Neural progenitor cell (in vitro differentiated cells): ENCODE measurements at regions not wholly inside any gene's neighbourhood (a gene's known extent, or its start where the extent isn't known, plus 50 kb on each side); places are given as distances from the start of the nearest gene placed in this dataset.

ENCODE experiments used
- DNase-seq: peaks from one replicate; pipeline ENCODE4 v3.0.0-alpha.2; 2016; ENCODE audit warnings: low spot score
- H2AFZ ChIP-seq: fragments of 200-600 bp; sonication (generic); replicated peaks from 2 replicates; pipeline ENCODE4 v1.6.1; 2016; ENCODE audit warnings: antibody characterized with exemption
- H3F3A ChIP-seq: fragments of 200-600 bp; sonication (generic); 2 replicates; pipeline ENCODE4 v1.6.1; 2016; ENCODE audit warnings: antibody characterized with exemption, low read depth
- H3K27ac ChIP-seq: fragments of 200-600 bp; sonication (generic); 2 replicates; pipeline ENCODE4 v1.5.1; 2016; ENCODE audit warnings: mild to moderate bottlenecking
- H3K27me3 ChIP-seq: fragments of 200-600 bp; sonication (generic); 2 replicates; pipeline ENCODE4 v1.6.1; 2016; ENCODE audit warnings: mild to moderate bottlenecking, moderate library complexity
- H3K36me3 ChIP-seq: fragments of 200-600 bp; sonication (generic); 2 replicates; pipeline ENCODE4 v1.5.1; 2016
- H3K4me1 ChIP-seq: fragments of 200-600 bp; sonication (generic); 2 replicates; pipeline ENCODE4 v1.6.1; 2016; ENCODE audit warnings: mixed run types
- H3K4me2 ChIP-seq: fragments of 200-600 bp; sonication (generic); 2 replicates; pipeline ENCODE4 v1.6.1; 2016
- H3K4me3 ChIP-seq: fragments of 200-600 bp; sonication (generic); 2 replicates; pipeline ENCODE4 v1.5.1; 2016
- H3K79me2 ChIP-seq: fragments of 200-600 bp; sonication (generic); 2 replicates; pipeline ENCODE4 v1.6.1; 2016; ENCODE audit warnings: low read depth
- H3K9ac ChIP-seq: fragments of 200-600 bp; sonication (generic); 2 replicates; pipeline ENCODE4 v1.6.1; 2016
- H3K9me3 ChIP-seq: fragments of 200-600 bp; sonication (generic); 2 replicates; pipeline ENCODE4 v1.5.1; 2016; ENCODE audit warnings: low read depth
- H4K20me1 ChIP-seq: fragments of 200-600 bp; sonication (generic); 2 replicates; pipeline ENCODE4 v1.6.1; 2016; ENCODE audit warnings: low read depth
- H3K27ac Mint-ChIP-seq: 3 replicates; pipeline ENCODE4 v1.8.0; 2021; ENCODE audit warnings: mixed read lengths
- H3K27me3 Mint-ChIP-seq: 2 replicates; pipeline ENCODE4 v1.8.0; 2022; ENCODE audit warnings: low read depth, mild to moderate bottlenecking, inconsistent platforms, moderate library complexity, mixed read lengths; ENCODE audit not compliant: insufficient read depth
- H3K36me3 Mint-ChIP-seq: 3 replicates; pipeline ENCODE4 v1.8.0; 2021; ENCODE audit warnings: mixed read lengths
- H3K4me1 Mint-ChIP-seq: 3 replicates; pipeline ENCODE4 v1.8.0; 2021; ENCODE audit warnings: mixed read lengths
- H3K4me3 Mint-ChIP-seq: 3 replicates; pipeline ENCODE4 v1.8.0; 2021; ENCODE audit warnings: mild to moderate bottlenecking, moderate library complexity, mixed read lengths
- H3K9me3 Mint-ChIP-seq: 3 replicates; pipeline ENCODE4 v1.8.0; 2020; ENCODE audit warnings: mixed read lengths
- EZH2 ChIP-seq: fragments of 200-600 bp; sonication (generic); IDR thresholded peaks from 2 replicates; pipeline ENCODE4 v1.6.1; 2017; ENCODE audit warnings: antibody characterized with exemption, mild to moderate bottlenecking, moderate library complexity
- EZH2phosphoT487 ChIP-seq: fragments of 200-600 bp; sonication (generic); IDR thresholded peaks from 2 replicates; pipeline ENCODE4 v1.6.1; 2017; ENCODE audit warnings: antibody characterized with exemption
- TF ChIP-seq, protein P1 (sequence below): fragments of 200-600 bp; sonication (generic); IDR thresholded peaks from 2 replicates; pipeline ENCODE4 v1.5.1; 2017; ENCODE audit warnings: antibody characterized with exemption, mild to moderate bottlenecking

GRCh38 chr1:209262631-209263030 lies 320.9 kb upstream of the CAMK1G start:
- Mint-ChIP-seq H3K4me3 (no peak overlapping the region), H3K9me3 (peaks cover 15% of the 10 kb centered on the region), H3K27ac (no peak overlapping the region), H3K36me3 (no peaks in the 10 kb centered on the region), H3K4me1 (no peaks in the 10 kb centered on the region), H3K27me3 (peaks cover 4% of the 10 kb centered on the region)
- Histone ChIP-seq H3K27ac (no peak overlapping the region), H2AFZ (no peak overlapping the region), H3K4me3 (no peak overlapping the region), H3K36me3 (no peaks in the 10 kb centered on the region), H3K79me2 (no peaks in the 10 kb centered on the region), H3K4me1 (no peaks in the 10 kb centered on the region), H3K27me3 (no peaks in the 10 kb centered on the region), H3F3A (no peaks in the 10 kb centered on the region), H4K20me1 (no peaks in the 10 kb centered on the region), H3K9ac (no peak overlapping the region), H3K4me2 (no peak overlapping the region), H3K9me3 (peaks cover 5% of the 10 kb centered on the region)
- no peak for DNase-seq
- no peak for TF ChIP-seq EZH2phosphoT487
- TF ChIP-seq, protein P1, sequence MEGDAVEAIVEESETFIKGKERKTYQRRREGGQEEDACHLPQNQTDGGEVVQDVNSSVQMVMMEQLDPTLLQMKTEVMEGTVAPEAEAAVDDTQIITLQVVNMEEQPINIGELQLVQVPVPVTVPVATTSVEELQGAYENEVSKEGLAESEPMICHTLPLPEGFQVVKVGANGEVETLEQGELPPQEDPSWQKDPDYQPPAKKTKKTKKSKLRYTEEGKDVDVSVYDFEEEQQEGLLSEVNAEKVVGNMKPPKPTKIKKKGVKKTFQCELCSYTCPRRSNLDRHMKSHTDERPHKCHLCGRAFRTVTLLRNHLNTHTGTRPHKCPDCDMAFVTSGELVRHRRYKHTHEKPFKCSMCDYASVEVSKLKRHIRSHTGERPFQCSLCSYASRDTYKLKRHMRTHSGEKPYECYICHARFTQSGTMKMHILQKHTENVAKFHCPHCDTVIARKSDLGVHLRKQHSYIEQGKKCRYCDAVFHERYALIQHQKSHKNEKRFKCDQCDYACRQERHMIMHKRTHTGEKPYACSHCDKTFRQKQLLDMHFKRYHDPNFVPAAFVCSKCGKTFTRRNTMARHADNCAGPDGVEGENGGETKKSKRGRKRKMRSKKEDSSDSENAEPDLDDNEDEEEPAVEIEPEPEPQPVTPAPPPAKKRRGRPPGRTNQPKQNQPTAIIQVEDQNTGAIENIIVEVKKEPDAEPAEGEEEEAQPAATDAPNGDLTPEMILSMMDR, result no peak

- Histone ChIP-seq H3K4me3 (no peak overlapping the region), H3K27ac (no peak overlapping the region), H3K27me3 (no peaks in the 10 kb centered on the region), H2AFZ (no peak overlapping the region), H3K9me3 (peaks cover 5% of the 10 kb centered on the region), H3K4me1 (no peaks in the 10 kb centered on the region), H3K36me3 (no peaks in the 10 kb centered on the region), H3F3A (no peaks in the 10 kb centered on the region), H3K9ac (no peak overlapping the region), H3K79me2 (no peaks in the 10 kb centered on the region), H4K20me1 (no peaks in the 10 kb centered on the region), H3K4me2 (no peak overlapping the region)
- H3K27ac Mint-ChIP-seq, result no peak overlapping the region
- DNase-seq, result no peak
- H3K9me3 Mint-ChIP-seq, result peaks cover 2% of the 10 kb centered on the region
- no peaks in the 10 kb centered on the region for H3K4me1 Mint-ChIP-seq
- no peak overlapping the region for H3K4me3 Mint-ChIP-seq
- no peak for TF ChIP-seq EZH2phosphoT487
- TF ChIP-seq, protein P1, result no peak
- no peak for TF ChIP-seq EZH2
- peaks cover 4% of the 10 kb centered on the region for H3K27me3 Mint-ChIP-seq
- no peaks in the 10 kb centered on the region for H3K36me3 Mint-ChIP-seq
Measured at GRCh38 chr1:209265301-209265700, 318.2 kb upstream of the CAMK1G start.

DNA sequence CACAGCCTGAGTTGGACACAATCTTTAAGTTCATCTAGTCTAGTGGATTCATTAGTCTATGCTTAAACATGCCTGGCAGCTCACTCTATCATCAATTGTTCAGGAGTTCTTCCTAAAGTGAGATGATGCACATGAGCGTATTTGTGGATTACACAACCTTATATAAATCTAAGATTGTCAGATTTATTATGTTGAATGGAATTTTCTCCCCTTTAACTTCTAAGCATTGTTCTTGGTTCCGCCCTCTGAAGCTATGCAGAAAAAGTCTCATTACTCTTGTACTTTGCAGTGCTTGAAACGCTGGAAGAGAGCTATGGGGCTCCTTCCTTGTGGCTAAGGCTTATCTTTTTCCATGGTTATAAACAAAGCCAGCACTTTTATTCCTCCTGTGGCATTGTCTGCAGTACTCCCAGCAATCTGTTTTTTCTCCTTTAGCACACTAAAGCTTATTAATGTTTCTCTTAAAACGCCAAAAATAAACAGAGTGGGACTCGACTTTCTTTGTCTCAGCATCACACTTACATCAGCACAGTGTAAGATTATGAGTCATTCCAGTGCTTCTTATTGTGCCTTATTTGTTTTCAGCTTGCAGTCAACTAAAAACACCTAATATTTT lies 316.8 kb upstream of the CAMK1G start:
- DNase-seq, result no peak
- Histone ChIP-seq H3K4me3 (no peak overlapping the region), H3K9ac (no peak overlapping the region), H3K9me3 (no peaks in the 10 kb centered on the region), H4K20me1 (no peaks in the 10 kb centered on the region), H3K79me2 (no peaks in the 10 kb centered on the region), H3K4me1 (no peaks in the 10 kb centered on the region), H3K27me3 (no peaks in the 10 kb centered on the region), H3F3A (no peaks in the 10 kb centered on the region), H3K4me2 (no peak overlapping the region), H3K27ac (no peak overlapping the region), H3K36me3 (no peaks in the 10 kb centered on the region), H2AFZ (no peak overlapping the region)
- Mint-ChIP-seq H3K4me3 (no peak overlapping the region), H3K9me3 (peaks cover under 1% of the 10 kb centered on the region), H3K4me1 (no peaks in the 10 kb centered on the region), H3K36me3 (no peaks in the 10 kb centered on the region), H3K27me3 (peaks cover 4% of the 10 kb centered on the region), H3K27ac (no peak overlapping the region)
- TF ChIP-seq EZH2 (no peak), EZH2phosphoT487 (no peak)
- TF ChIP-seq, protein P1, result no peak
